ENCODE measurements at regions not wholly inside any gene's neighbourhood (a gene's known extent, or its start where the extent isn't known, plus 50 kb on each side); places are given as distances from the start of the nearest gene placed in this dataset.

DNA sequence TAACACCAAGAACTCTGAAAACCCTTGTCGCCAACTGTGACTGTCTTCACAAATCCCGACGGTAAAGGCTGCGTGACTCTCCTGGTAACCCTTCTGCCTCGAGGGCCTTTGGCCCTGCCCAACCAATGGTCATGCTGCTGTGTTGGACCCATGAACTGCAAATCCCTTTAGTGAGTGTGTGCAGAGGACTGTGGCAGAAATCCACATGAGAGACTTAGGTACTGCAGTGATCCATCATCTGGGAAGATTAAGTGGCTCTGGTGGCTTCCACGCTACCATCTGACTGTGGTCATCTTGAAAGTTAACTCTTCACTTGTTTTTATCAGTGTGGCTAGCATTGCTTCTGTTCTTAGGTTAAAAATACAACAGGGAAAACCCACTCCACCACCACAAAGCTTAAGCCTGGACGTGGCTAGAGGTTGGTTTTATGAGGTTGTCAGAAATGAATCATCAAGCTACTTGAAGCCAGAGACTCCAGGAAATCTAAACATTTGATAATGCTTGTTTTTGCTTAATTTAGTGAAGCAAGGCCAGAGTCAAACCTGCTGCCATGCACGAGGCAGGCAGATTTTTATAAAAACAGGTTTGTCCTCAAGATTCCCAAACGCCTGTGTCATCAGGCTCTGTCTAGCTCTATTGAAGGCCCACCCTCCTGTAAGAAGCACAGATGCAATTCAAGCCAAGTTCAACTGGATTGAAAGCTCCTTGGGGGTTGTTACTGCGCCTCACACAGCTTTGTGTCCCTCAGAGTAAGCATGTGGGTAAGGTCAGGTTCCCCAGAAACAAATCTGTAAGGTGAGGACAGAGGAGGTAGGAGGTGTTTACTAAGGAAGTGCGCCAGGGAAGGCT, 52.7 kb upstream of the ERCC6L2 start:
- 6% methylated on average over 11 of the region's 11 CpGs for WGBS (ENCODE audit: insufficient coverage, low coverage, missing lambda C conversion rate)
- Histone ChIP-seq H3K4me1 (replicated peaks in 1 of 2; ENCODE audit: control insufficient read depth in 2 of 2, insufficient read depth in 2 of 2, low read length in 2 of 2) (no peaks in the 10 kb centered on the region), H3K4me3 (no peak overlapping the region), H3K4me2 (ENCODE audit: insufficient read depth, low read length) (no peak overlapping the region), H3K27ac (ENCODE audit: extremely low read depth, low read depth, low read length) (no peak overlapping the region), H3K9me1 (ENCODE audit: control insufficient read depth, insufficient read depth, low read length) (no peaks in the 10 kb centered on the region), H2AFZ (ENCODE audit: low read depth, low read length) (no peak overlapping the region), H3K27me3 (ENCODE audit: control insufficient read depth in 2 of 2, insufficient read depth in 2 of 2, low read length in 2 of 2) (peaks cover 46 to 75% of the 10 kb centered on the region in 2 experiments), H3K79me2 (ENCODE audit: control insufficient read depth, insufficient read depth, low read length) (no peaks in the 10 kb centered on the region), H3K9me3 (replicated peaks; ENCODE audit: control insufficient read depth, insufficient read depth, low read depth, low read length) (no peaks in the 10 kb centered on the region), H3K36me3 (ENCODE audit: control insufficient read depth, insufficient read depth, low read length) (no peaks in the 10 kb centered on the region), H4K20me1 (replicated peaks; ENCODE audit: control insufficient read depth, insufficient read depth, low read length) (no peaks in the 10 kb centered on the region), H3K9ac (ENCODE audit: insufficient read depth in 1 of 2, low read depth in 2 of 2, low read length in 2 of 2) (no peak overlapping the region)
- ChIA-PET CTCF (ENCODE audit: low intra/inter-chr PET ratio) (no interaction called here), POLR2A (interaction anchor here (0.9 to 1.9 kb wide), 2 partner anchors 16 to 53 kb away, joined by 3 read pairs; partner anchors contain the start of gene ERCC6L2)
- intact Hi-C loops (cut with micrococcal nuclease) (no loop called here), in situ Hi-C loops (cut with MboI) (no loop called here)
- no TSS peak for BruUV-seq (replicated peaks)
- FAIRE-seq: no peak
- TF ChIP-seq ELF4 (CRISPR knock-in tag; IDR thresholded peaks at IDR 0.05) (no peak), ZNF780A (CRISPR knock-in tag; IDR thresholded peaks at IDR 0.05) (no peak), ELF1 (tag; IDR thresholded peaks at IDR 0.05) (no peak), MIER1 (IDR thresholded peaks at IDR 0.05; ENCODE audit: low read depth) (no peak), SAP30 (IDR thresholded peaks at IDR 0.05; ENCODE audit: borderline replicate concordance, insufficient read depth, low read depth, low read length, poor library complexity, severe bottlenecking) (no peak), BRF1 (IDR thresholded peaks at IDR 0.05; ENCODE audit: borderline replicate concordance, extremely low read depth, insufficient read length) (no peak), HEY1 (CRISPR knock-in tag; IDR thresholded peaks at IDR 0.05; ENCODE audit: borderline replicate concordance) (no peak), ZNF79 (CRISPR knock-in tag; IDR thresholded peaks at IDR 0.05; ENCODE audit: low read depth) (no peak), TSC22D4 (tag; IDR thresholded peaks at IDR 0.05) (no peak), NCOA4 (IDR thresholded peaks at IDR 0.05; ENCODE audit: partially characterized antibody) (no peak)
- TF ChIP-seq, protein P1, sequence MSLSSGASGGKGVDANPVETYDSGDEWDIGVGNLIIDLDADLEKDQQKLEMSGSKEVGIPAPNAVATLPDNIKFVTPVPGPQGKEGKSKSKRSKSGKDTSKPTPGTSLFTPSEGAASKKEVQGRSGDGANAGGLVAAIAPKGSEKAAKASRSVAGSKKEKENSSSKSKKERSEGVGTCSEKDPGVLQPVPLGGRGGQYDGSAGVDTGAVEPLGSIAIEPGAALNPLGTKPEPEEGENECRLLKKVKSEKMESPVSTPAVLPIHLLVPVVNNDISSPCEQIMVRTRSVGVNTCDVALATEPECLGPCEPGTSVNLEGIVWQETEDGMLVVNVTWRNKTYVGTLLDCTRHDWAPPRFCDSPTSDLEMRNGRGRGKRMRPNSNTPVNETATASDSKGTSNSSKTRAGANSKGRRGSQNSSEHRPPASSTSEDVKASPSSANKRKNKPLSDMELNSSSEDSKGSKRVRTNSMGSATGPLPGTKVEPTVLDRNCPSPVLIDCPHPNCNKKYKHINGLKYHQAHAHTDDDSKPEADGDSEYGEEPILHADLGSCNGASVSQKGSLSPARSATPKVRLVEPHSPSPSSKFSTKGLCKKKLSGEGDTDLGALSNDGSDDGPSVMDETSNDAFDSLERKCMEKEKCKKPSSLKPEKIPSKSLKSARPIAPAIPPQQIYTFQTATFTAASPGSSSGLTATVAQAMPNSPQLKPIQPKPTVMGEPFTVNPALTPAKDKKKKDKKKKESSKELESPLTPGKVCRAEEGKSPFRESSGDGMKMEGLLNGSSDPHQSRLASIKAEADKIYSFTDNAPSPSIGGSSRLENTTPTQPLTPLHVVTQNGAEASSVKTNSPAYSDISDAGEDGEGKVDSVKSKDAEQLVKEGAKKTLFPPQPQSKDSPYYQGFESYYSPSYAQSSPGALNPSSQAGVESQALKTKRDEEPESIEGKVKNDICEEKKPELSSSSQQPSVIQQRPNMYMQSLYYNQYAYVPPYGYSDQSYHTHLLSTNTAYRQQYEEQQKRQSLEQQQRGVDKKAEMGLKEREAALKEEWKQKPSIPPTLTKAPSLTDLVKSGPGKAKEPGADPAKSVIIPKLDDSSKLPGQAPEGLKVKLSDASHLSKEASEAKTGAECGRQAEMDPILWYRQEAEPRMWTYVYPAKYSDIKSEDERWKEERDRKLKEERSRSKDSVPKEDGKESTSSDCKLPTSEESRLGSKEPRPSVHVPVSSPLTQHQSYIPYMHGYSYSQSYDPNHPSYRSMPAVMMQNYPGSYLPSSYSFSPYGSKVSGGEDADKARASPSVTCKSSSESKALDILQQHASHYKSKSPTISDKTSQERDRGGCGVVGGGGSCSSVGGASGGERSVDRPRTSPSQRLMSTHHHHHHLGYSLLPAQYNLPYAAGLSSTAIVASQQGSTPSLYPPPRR (CRISPR knock-in tag; IDR thresholded peaks at IDR 0.05; ENCODE audit: borderline replicate concordance): no peak
- TF ChIP-seq, protein P2, sequence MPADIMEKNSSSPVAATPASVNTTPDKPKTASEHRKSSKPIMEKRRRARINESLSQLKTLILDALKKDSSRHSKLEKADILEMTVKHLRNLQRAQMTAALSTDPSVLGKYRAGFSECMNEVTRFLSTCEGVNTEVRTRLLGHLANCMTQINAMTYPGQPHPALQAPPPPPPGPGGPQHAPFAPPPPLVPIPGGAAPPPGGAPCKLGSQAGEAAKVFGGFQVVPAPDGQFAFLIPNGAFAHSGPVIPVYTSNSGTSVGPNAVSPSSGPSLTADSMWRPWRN (IDR thresholded peaks at IDR 0.05; ENCODE audit: low read depth): no peak
- TF ChIP-seq, protein P3, sequence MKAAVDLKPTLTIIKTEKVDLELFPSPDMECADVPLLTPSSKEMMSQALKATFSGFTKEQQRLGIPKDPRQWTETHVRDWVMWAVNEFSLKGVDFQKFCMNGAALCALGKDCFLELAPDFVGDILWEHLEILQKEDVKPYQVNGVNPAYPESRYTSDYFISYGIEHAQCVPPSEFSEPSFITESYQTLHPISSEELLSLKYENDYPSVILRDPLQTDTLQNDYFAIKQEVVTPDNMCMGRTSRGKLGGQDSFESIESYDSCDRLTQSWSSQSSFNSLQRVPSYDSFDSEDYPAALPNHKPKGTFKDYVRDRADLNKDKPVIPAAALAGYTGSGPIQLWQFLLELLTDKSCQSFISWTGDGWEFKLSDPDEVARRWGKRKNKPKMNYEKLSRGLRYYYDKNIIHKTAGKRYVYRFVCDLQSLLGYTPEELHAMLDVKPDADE (conservative IDR thresholded peaks at IDR 0.05; ENCODE audit: control insufficient read depth, low read depth, low read length): no peak
- no peak for ATAC-seq
- DNase-seq (ENCODE audit: extremely low read depth in 1 of 4, low spot score in 3 of 4): no peak

Data from K562 (cell line).